HG02840 (cell line): ENCODE measurements at regions not wholly inside any gene's neighbourhood (a gene's known extent, or its start where the extent isn't known, plus 50 kb on each side); places are given as distances from the start of the nearest gene placed in this dataset.

Source experiments
- ATAC-seq: cut with Tn5 transposase; IDR thresholded peaks from one replicate; pipeline ENCODE4 v1.9.1; 2021; ENCODE audit warnings: mild to moderate bottlenecking, moderate library complexity, moderate number of reproducible peaks; ENCODE audit not compliant: unreplicated experiment, low FRiP score

DNA sequence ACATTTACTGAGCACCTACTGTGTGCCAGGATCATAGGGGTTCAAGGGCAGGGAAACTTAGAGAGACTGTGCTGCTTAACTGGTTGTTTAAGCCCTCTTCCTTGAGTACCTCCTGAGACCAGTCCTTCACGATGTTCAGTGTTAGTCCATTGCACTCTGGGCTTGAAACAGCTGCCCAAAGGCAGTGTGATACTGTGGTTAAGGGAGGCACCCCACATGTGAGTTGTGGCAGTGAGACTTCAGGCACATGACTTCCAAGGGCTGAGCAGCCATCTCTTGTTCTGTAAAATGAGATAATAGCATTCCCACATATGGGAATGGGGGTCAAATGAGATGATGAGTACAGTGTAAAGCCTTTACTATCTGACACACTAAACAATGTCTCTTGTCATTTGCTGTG lies 75.1 kb downstream of the LINGO1 start:
- ATAC-seq, result no peak

DNA sequence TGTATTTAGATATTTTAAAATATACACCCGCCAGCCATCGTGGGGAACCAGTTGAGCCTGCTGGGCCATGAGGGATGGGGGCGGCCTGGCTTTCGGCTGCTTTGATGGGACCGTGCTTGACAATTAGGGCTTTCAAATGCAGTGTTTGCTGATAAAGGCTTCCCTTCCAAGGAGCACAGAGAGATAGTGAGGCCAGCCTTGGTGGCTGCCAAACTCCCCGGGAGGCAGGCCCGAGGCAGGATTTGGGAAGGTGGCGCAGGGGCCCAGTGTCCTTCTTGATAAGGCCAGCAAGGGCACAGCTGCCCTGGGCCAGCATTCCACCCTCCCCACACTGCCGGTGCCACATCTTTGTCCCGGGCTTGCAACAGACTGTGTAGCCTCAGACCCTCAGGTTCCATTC lies 75.6 kb downstream of the LINGO1 start:
- ATAC-seq, result no peak

GRCh38 chr15:77556622-77557021 lies 76.1 kb downstream of the LINGO1 start:
- no peak for ATAC-seq

DNA sequence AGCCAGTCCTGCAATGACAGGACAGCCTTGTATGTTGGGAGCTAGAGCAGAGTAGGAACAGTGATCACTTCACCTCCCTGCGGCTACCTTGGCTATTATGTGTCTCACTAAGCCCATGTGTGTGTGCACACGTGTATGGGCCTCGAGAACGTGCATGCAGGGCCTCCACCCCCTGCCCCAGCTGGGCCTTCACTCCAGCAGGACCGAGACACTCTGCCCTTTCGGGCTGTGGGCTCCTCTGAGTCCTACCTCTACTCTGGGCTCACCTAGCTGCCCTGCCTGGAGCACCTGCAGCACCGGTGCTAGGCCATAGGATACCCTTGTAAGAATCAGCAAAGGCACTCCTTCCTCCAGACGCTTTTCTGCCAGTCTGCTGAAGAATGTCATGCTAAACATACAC lies 77.5 kb downstream of the LINGO1 start:
- no peak for ATAC-seq

- ATAC-seq, result no peak
Observed at GRCh38 chr15:77554306-77555080, 78.2 kb downstream of the LINGO1 start.

DNA sequence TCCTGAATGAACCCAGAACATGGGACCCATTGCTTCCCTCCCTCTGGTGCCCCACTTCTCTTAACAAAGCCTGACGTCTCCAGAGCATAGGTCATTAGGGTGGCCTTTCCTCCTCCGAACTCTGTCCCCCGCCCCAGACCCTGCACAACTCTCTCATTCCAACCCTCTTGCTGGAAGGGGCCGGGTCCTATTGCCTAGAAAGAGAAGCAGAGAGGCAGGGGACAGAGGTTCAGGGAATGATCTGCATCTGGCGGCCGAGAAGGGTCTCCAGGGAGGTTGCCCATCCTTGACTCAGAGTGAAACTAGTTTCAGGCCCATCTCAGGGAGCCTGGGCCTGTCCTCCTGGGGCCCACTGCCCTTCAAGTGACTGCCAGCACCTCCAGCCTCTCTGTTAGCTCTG lies 79.0 kb downstream of the LINGO1 start:
- no peak for ATAC-seq

- ATAC-seq, result no peak
Observed at GRCh38 chr15:77553257-77553656, 79.5 kb downstream of the LINGO1 start.

GRCh38 chr15:77552066-77552465 lies 80.6 kb downstream of the LINGO1 start:
- ATAC-seq, result no peak

DNA sequence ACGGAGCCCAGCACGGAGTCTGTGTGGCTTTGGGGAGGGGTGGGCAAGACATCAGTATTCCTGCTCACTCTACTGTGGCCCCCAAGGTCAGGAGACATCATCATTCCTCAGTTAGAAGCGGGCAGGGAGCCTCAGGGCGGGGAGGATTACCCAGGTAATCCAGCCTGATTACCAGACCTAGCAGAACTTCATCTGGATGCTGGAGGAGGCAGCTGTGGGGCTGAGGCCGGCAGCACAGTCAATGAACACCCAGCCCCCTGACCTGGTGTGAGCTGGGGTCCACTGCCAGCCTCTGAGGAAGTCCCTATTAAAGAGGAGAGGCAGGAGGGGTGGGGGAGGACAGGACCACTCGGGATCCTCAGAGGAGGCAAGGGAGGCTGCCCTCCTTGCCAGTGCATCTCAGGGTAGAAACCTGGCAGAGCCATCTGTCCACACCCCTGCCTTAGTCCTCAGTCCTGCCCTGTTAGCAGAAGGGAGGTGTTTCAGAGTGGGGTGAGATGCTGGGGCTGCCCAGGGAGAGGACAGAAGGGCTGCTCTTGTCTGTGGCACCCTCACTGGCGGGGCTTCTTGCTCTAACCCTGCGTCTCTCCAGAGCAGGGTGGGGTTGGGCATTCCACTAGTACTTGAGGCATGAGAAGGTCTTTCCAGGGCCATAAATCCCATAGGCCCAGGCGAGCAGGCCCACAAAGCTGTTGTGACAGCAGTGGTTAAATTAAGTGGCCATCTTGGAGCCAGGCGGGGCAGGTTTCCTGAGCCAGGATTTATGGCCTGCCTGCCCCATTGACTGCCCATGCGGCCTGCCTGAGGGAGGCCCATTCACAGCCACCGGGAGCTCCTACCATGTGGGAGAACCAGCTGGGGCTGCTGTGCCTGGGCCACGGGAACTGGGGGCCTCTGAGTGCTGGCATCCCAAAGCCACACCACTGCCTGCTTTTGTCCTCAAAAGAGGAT lies 82.1 kb downstream of the LINGO1 start:
- no peak for ATAC-seq

- no peak for ATAC-seq
Observed at GRCh38 chr15:77549576-77550288, 83.0 kb downstream of the LINGO1 start.

DNA sequence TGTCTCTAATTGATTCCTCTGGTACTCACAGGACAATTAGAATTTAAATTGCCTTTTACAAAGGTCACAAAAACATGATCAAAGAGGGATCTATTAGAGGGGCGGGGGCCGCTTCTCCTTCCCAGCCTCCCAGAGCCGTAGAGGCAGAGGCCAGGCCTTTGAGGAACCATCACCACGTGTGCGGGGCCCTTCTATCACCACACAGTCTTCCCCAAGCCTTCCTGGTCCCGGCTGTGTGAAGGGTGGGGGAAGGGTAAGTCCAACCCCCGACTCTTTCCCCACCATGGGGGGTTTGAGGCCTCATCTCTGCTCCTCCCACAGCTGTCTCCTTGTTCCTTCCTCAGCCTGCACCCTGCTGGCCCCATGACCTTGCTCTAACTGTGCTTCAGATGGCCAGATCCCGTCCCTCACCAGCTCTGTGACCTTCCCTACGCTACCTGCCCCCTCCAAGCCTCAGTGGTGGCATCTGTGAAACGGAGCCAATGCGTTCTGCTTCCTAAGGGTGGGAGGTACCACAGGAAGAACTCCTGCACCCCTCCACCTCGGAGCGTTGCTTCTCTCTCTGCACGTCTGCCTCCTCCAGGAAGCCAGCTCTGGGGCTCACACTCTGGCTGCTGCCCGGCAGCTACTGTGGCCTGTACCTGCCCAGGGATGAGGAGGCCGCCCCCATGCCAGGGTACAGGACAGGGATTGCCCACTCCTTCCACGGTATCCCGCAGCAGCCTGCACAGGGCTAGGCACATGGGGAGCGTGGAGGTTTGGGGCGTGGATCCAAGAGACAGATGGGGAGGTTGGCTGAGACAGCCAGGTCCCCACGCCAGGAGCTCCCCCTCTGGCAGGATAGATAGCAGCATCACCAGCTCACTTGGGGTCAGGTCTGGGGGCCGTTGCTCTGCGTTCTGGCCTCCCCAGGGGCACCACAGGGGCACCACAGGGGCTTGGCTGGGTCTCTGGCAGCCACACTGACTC lies 83.8 kb downstream of the LINGO1 start:
- ATAC-seq, result no peak

GRCh38 chr15:77547801-77548588 lies 84.7 kb downstream of the LINGO1 start:
- no peak for ATAC-seq

- ATAC-seq, result no peak
Observed at GRCh38 chr15:77546870-77547269, 85.8 kb downstream of the LINGO1 start.

- no peak for ATAC-seq
Observed at GRCh38 chr15:77546050-77546501, 86.6 kb downstream of the LINGO1 start.

GRCh38 chr15:77545058-77545457 lies 87.7 kb downstream of the LINGO1 start:
- ATAC-seq, result no peak

DNA sequence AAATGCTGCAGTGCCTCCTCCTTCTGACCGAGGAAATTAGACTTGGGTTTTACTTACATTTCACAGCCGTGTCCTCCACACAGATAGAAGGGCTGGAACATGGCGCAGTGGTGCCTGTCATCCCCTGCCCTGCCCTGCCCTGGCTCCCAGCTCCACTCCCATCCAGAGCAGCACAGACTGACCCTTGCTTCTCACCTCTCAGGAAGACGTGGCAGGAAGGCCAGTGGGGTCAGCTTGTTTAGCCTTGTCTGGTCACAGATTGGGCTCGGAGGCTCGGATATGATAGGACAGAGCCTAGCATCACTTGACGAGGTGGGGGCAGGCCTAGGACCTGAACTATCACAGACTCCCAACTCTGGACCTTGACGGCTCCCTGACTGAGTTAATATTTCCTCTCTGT lies 88.5 kb downstream of the LINGO1 start:
- ATAC-seq, result no peak

GRCh38 chr15:77543159-77543882 lies 89.4 kb downstream of the LINGO1 start:
- ATAC-seq, result peak; percentile 61

DNA sequence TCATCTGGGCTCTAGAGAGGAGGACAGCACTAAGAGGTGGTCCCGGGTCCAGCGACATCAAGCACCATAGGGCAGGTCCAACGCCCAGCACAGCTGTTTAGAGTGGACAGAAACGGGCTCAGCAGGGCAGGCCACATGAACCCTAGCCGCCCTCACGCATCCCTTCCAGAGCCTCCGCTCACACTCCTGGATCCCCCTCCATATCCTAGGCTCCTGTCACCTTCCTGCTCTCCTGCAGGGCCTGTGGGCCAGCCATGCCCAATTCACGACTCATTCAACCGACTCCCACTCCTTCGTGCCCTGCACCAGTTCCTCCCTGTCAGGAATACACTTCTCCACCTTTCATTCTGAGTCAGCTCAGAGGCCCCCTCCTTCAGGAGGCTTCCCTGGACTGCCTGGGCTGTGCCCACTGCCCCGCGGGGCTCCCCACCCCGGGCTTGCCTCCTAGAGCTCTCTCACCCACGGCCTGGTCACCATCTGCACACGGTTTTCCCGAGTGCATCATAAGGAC lies 90.2 kb downstream of the LINGO1 start:
- no peak for ATAC-seq
